ENCODE measurements at regions not wholly inside any gene's neighbourhood (a gene's known extent, or its start where the extent isn't known, plus 50 kb on each side); places are given as distances from the start of the nearest gene placed in this dataset.

- TF ChIP-seq, protein P1, sequence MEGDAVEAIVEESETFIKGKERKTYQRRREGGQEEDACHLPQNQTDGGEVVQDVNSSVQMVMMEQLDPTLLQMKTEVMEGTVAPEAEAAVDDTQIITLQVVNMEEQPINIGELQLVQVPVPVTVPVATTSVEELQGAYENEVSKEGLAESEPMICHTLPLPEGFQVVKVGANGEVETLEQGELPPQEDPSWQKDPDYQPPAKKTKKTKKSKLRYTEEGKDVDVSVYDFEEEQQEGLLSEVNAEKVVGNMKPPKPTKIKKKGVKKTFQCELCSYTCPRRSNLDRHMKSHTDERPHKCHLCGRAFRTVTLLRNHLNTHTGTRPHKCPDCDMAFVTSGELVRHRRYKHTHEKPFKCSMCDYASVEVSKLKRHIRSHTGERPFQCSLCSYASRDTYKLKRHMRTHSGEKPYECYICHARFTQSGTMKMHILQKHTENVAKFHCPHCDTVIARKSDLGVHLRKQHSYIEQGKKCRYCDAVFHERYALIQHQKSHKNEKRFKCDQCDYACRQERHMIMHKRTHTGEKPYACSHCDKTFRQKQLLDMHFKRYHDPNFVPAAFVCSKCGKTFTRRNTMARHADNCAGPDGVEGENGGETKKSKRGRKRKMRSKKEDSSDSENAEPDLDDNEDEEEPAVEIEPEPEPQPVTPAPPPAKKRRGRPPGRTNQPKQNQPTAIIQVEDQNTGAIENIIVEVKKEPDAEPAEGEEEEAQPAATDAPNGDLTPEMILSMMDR (IDR thresholded peaks at IDR 0.05; ENCODE audit: borderline replicate concordance, extremely low read depth, low read length, poor library complexity, severe bottlenecking) = no peak
- no peak for TF ChIP-seq EZH2 (IDR thresholded peaks at IDR 0.05; ENCODE audit: borderline replicate concordance, low read depth, low read length, severe bottlenecking)
Measured at GRCh38 chr14:101374373-101375338, 186.6 kb upstream of the DIO3 start.
